ENCODE measurements at regions not wholly inside any gene's neighbourhood (a gene's known extent, or its start where the extent isn't known, plus 50 kb on each side); places are given as distances from the start of the nearest gene placed in this dataset.

DNA sequence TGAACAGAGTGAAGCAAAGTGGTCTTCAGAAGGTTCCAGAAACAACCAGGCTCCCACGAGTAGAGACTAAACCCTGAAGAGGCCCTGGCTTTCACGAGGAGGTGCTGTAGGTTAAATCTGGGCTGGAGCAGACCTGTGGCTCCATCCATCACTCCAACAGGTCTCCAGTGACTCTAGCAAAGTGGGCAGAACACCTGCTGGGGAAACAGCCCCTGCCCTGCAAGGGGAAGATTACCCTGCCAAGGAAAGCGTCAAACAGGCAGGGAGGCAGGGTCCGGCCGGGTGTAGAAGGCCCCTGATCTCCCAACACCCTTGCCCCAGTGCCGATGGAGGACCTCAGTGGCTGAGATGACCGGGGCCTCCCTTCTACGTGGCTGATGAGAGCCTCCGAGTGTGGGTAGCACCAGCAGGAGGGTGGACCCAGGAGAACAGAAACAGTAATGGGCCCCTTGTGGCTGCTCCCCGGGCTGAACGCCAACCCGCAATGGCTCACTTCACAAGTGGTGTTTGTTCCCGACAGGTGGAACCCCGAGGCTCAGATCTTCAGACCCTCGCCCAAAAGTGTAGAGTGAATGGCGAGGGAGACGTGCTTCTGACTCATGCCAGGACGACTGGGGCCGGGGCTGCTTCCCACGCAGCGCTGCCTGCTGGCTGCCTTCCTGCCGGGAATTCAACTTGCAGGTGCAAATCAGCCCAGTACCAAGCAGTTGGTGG lies 112.0 kb downstream of the SHANK2 start:
- no peak for TF ChIP-seq CTCF (IDR thresholded peaks at IDR 0.05; ENCODE audit: low read depth, low read length)
- DNase-seq (ENCODE audit: low read depth in 2 of 2), result no peak
- no peak overlapping the region for H3K4me3 ChIP-seq (replicated peaks in 1 of 2; ENCODE audit: low read depth in 2 of 2, low read length in 2 of 2)

- DNase-seq (ENCODE audit: low read depth in 2 of 2), result peak in 1 of 2 donors; percentile 40
- no peak for TF ChIP-seq CTCF (IDR thresholded peaks at IDR 0.05; ENCODE audit: low read depth, low read length)
- no peak overlapping the region for H3K4me3 ChIP-seq (replicated peaks in 1 of 2; ENCODE audit: low read depth in 2 of 2, low read length in 2 of 2)
Measured at GRCh38 chr11:71139516-71140205, 112.7 kb downstream of the SHANK2 start.

DNA sequence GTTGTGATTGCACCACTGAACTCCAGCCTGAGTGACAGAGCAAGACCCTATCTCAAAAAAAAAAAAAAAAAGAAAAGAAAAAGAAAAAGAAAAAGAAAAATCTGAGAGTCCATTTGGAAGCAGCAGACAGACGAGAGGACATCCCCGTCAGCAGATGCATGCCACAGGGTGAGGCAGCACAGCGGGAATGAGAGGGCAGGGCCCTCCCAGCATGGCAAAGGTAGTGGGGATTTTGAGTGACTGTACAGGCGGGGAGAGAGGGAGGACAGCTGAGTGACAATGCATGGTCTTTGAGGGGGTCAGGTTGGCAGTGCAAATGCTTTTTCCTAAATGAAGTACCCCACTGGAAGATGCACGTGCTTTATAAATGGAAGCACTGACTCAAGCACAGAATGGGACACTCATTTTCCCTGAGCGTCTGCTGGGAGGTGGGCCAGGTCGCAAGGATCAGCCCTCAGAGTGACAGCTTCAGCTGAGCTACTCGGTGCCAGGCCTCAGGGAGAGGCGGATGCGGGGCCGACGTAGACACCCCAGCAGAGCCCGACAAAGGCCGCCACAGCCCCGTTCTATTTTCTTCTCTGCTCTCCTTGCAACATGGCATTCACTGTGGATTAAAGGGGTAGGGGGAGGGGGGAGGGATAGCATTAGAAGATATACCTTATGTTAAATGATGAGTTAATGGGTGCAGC lies 113.5 kb downstream of the SHANK2 start:
- no peak for TF ChIP-seq CTCF (IDR thresholded peaks at IDR 0.05; ENCODE audit: low read depth, low read length)
- H3K4me3 ChIP-seq (replicated peaks in 1 of 2; ENCODE audit: low read depth in 2 of 2, low read length in 2 of 2), result no peak overlapping the region
- DNase-seq (ENCODE audit: low read depth in 2 of 2), result no peak

- no peak for DNase-seq (ENCODE audit: low read depth in 2 of 2)
- no peak for TF ChIP-seq CTCF (IDR thresholded peaks at IDR 0.05; ENCODE audit: low read depth, low read length)
Measured at GRCh38 chr11:71137376-71137775, 115.0 kb downstream of the SHANK2 start.

GRCh38 chr11:71136095-71136845 lies 116.1 kb downstream of the SHANK2 start:
- DNase-seq (ENCODE audit: low read depth in 2 of 2), result no peak
- H3K4me3 ChIP-seq (replicated peaks in 1 of 2; ENCODE audit: low read depth in 2 of 2, low read length in 2 of 2), result no peak overlapping the region
- no peak for TF ChIP-seq CTCF (IDR thresholded peaks at IDR 0.05; ENCODE audit: low read depth, low read length)

More at GRCh38 chr11:71137376-71137775, 115.0 kb downstream of the SHANK2 start:
- H3K4me3 ChIP-seq (replicated peaks in 1 of 2; ENCODE audit: low read depth in 2 of 2, low read length in 2 of 2), result no peak overlapping the region

DNA sequence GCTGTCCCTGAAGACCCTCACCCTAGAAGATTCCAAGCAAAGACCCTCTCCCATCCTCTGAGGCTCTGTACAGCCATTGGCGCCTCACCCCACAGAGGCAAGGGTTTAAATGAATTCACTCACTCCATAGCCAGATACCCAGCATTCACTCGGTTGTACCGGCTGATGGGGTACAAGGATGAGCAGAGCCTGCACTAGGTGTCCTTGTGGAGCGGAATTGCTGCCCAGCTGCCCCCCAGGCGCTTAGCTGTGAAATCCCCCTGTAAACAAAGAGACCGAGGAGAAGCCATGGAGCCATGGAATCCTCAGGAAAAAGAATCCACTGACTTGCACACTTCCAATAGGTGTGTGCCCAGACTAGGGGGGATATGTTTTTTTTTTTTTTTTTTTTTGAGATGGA lies 117.3 kb downstream of the SHANK2 start:
- no peak overlapping the region for H3K4me3 ChIP-seq (replicated peaks in 1 of 2; ENCODE audit: low read depth in 2 of 2, low read length in 2 of 2)
- no peak for TF ChIP-seq CTCF (IDR thresholded peaks at IDR 0.05; ENCODE audit: low read depth, low read length)
- no peak for DNase-seq (ENCODE audit: low read depth in 2 of 2)
